HG03342 (cell line): ENCODE measurements at regions not wholly inside any gene's neighbourhood (a gene's known extent, or its start where the extent isn't known, plus 50 kb on each side); places are given as distances from the start of the nearest gene placed in this dataset.

Experiments used
- ATAC-seq: cut with Tn5 transposase; IDR thresholded peaks from one replicate; pipeline ENCODE4 v1.9.1; 2021; ENCODE audit warnings: mild to moderate bottlenecking, moderate library complexity; ENCODE audit not compliant: unreplicated experiment

GRCh38 chr5:63375851-63376250 is 586.4 kb downstream of the HTR1A start:
- ATAC-seq = no peak

GRCh38 chr5:63374085-63374484 is 588.2 kb downstream of the HTR1A start:
- no peak for ATAC-seq

- no peak for ATAC-seq
These were observed 611.1 kb downstream of the HTR1A start for GRCh38 chr5:63351164-63351563.

- ATAC-seq = no peak
These were observed 615.8 kb downstream of the HTR1A start for GRCh38 chr5:63346451-63346850.

- ATAC-seq = no peak
These were observed 620.8 kb downstream of the HTR1A start for GRCh38 chr5:63341442-63341841.

- no peak for ATAC-seq
These were observed 638.3 kb downstream of the HTR1A start for GRCh38 chr5:63323926-63324325.

- no peak for ATAC-seq
These were observed 647.7 kb downstream of the HTR1A start for GRCh38 chr5:63314551-63314950.

- no peak for ATAC-seq
These were observed 651.6 kb downstream of the HTR1A start for GRCh38 chr5:63310644-63311043.

- ATAC-seq = no peak
These were observed 655.3 kb downstream of the HTR1A start for GRCh38 chr5:63306909-63307308.

- ATAC-seq = no peak
These were observed 668.9 kb downstream of the HTR1A start for GRCh38 chr5:63293317-63293716.

- no peak for ATAC-seq
These were observed 675.5 kb downstream of the HTR1A start for GRCh38 chr5:63286724-63287123.

- no peak for ATAC-seq
These were observed 684.8 kb downstream of the LRRC70 start for GRCh38 chr5:63263411-63263810.

GRCh38 chr5:63262185-63262981 is 683.8 kb downstream of the LRRC70 start:
- ATAC-seq = no peak

- ATAC-seq = no peak
These were observed 683.1 kb downstream of the LRRC70 start for GRCh38 chr5:63261695-63262094.

GRCh38 chr5:63255594-63255993 is 677.0 kb downstream of the LRRC70 start:
- ATAC-seq = no peak

- no peak for ATAC-seq
These were observed 672.3 kb downstream of the LRRC70 start for GRCh38 chr5:63250939-63251338.

GRCh38 chr5:63249960-63250359 is 671.3 kb downstream of the LRRC70 start:
- no peak for ATAC-seq

GRCh38 chr5:63247651-63248050 is 669.0 kb downstream of the LRRC70 start:
- no peak for ATAC-seq

- no peak for ATAC-seq
These were observed 666.7 kb downstream of the LRRC70 start for GRCh38 chr5:63245271-63245670.

- ATAC-seq = no peak
These were observed 661.6 kb downstream of the LRRC70 start for GRCh38 chr5:63240063-63240755.

GRCh38 chr5:63233911-63234310 is 655.3 kb downstream of the LRRC70 start:
- no peak for ATAC-seq

- no peak for ATAC-seq
These were observed 654.7 kb downstream of the LRRC70 start for GRCh38 chr5:63233361-63233760.
